Right cardiac atrium (tissue), 5 donors: ENCODE measurements at regions not wholly inside any gene's neighbourhood (a gene's known extent, or its start where the extent isn't known, plus 50 kb on each side); places are given as distances from the start of the nearest gene placed in this dataset.

Source experiments
- ATAC-seq, 2 donors: fragments of 200-7000 bp; cut with Tn5 transposase; one replicate each; pipeline versions ENCODE4 v1.8.0 to v1.9.1; 2020; ENCODE audit warnings: moderate library complexity in 2 of 2, mild to moderate bottlenecking in 1 of 2
- DNase-seq, 3 donors: peaks; one replicate each; pipeline ENCODE4 v3.0.0-alpha.2; 2020
- H3K27ac ChIP-seq: one replicate; pipeline ENCODE4 v1.5.1; 2013; ENCODE audit warnings: mild to moderate bottlenecking, low read length, control low read depth, moderate library complexity
- H3K27me3 ChIP-seq: one replicate; pipeline ENCODE4 v1.6.1; 2013; ENCODE audit not compliant: control insufficient read depth, insufficient read depth
- H3K4me1 ChIP-seq: one replicate; pipeline ENCODE4 v1.6.1; 2013; ENCODE audit warnings: low read length; ENCODE audit not compliant: control insufficient read depth, insufficient read depth
- H3K4me3 ChIP-seq: one replicate; pipeline ENCODE4 v1.5.1; 2013; ENCODE audit warnings: low read length, control low read depth
- H3K9me3 ChIP-seq: one replicate; pipeline ENCODE4 v1.6.1; 2013; ENCODE audit warnings: low read length; ENCODE audit not compliant: control insufficient read depth
- WGBS: extraction: QIAGEN DNeasy Blood & Tissue Kit; methylation state at CpG from one replicate; pipeline ENCODE4 v1.1.7; 2013; 5-methylcytosine and 5-hydroxymethylcytosine counted together
- intact Hi-C, 4 donors: fragments of 100-400 bp; cut with DNase I; formaldehyde crosslinking; loops; one replicate each; pipeline versions ENCODE4 v1.11.0 to v1.14.0; 2022 to 2023
- donor health status: healthy with polysubstance abuse.
- donor health status: DM: no; HTN: yes; CAD: no.
- donor health status: DM: no; HTN: no; CAD: no.
- donor health status: DM: no; HTN: yes; CAD: no; lungs with severe emphysema.
- donor health status: DM: yes; HTN: yes; CAD: no.

GRCh38 chr12:77372494-77372893 lies 307.1 kb upstream of the E2F7 start:
- DNase-seq: no peak
- Histone ChIP-seq H3K9me3 (no peaks in the 10 kb centered on the region), H3K4me1 (no peaks in the 10 kb centered on the region), H3K27ac (no peak overlapping the region), H3K4me3 (no peak overlapping the region), H3K27me3 (no peaks in the 10 kb centered on the region)
- WGBS: 79% methylated on average over 1 of the region's 1 CpG
- no peak for ATAC-seq
- intact Hi-C loops: no loop called here

DNA sequence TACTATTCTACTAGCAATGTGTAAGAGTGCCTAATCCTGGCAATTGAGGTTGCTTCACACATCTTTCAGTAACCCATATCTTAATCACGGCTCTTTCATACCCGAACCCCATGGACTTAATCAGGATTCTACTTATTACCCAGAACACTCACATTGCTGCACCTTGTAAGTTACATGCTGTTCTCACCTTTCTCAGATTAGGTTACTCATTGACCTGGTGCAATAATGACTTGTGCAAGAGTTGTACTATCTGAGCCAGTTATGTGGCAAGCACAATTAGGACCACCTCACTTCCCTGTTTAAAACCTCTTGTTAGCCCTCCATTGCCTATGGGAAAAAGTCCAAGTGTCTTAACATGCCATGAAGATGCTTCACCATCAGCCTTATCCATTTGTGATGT lies 306.7 kb upstream of the E2F7 start:
- DNase-seq: no peak
- Histone ChIP-seq H3K4me1 (no peaks in the 10 kb centered on the region), H3K9me3 (no peaks in the 10 kb centered on the region), H3K4me3 (no peak overlapping the region), H3K27ac (no peak overlapping the region), H3K27me3 (no peaks in the 10 kb centered on the region)
- whole genome bisulfite sequencing: 81% methylated on average over 2 of the region's 2 CpGs
- no peak for ATAC-seq
- intact Hi-C loops: no loop called here

DNA sequence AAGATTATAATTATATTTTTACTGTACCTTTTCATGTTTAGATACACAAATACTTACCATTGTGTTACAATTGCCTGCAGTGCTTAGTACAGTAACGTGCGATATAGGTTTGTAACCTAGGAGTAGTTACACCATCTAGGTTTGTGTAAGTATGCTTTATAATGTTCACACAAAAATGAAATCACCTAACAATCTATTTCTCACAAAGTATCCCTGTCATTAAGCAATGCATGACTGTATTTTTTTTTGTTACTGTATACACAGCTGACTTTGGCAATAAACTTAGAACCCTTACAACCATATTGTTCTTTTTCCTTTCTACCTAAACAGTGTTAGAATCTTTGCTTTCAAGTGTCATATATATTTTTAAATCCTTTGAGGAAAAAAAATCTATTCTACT lies 303.0 kb upstream of the E2F7 start:
- ATAC-seq (no peak), DNase-seq (no peak)
- Histone ChIP-seq H3K4me1 (peaks cover 3% of the 10 kb centered on the region), H3K27me3 (no peaks in the 10 kb centered on the region), H3K9me3 (no peaks in the 10 kb centered on the region), H3K4me3 (no peak overlapping the region), H3K27ac (no peak overlapping the region)
- intact Hi-C loops: no loop called here
- 94% methylated on average over 2 of the region's 2 CpGs for WGBS

DNA sequence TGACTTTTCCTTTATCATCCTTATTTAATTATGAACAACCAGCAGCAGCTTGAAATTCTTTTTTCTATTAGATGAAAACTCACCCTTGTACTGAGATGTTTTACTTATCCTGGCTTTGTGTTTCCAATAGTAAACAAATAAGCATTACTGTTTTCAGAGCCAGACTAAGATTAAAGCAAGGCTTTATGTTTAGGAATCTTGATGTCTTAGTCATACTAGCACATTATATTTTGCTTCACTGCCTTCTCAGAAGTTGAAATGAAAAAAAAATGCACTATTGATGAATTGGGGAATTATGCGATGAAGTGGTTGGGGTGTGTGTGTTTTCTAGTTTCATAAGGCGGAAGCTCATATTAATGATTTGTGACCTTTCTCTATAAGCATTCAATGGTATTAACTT lies 301.2 kb upstream of the E2F7 start:
- 92% methylated on average over 2 of the region's 2 CpGs for WGBS
- no peak for DNase-seq

DNA sequence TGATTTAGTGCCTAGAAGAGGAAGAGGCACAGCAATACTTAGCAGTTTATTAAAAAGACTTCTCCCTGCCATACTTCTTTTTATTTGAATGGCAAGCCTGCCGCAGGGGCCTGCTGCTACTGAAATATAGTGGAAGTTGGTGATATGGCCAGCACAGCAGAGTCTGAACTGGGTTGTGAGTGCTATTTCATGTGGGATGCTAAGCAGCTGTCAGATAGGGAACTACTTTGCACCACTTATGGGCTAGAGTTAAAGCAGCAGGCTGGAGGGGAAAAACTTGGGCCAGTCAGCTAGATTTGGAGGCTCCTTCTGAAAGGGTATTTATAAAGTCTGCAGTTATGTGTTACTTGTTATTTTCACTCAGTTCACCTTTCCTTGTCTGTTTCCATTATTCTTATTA lies 299.0 kb upstream of the E2F7 start:
- ATAC-seq: no peak
- Histone ChIP-seq H3K4me1 (peaks cover 3% of the 10 kb centered on the region), H3K27me3 (no peaks in the 10 kb centered on the region), H3K27ac (no peak overlapping the region), H3K9me3 (no peaks in the 10 kb centered on the region), H3K4me3 (no peak overlapping the region)
- WGBS: 78% methylated on average over 1 of the region's 1 CpG
- intact Hi-C loops: no loop called here
- no peak for DNase-seq

More for the DNA sequence above, 301.2 kb upstream of the E2F7 start:
- Histone ChIP-seq H3K9me3 (no peaks in the 10 kb centered on the region), H3K27ac (no peak overlapping the region), H3K4me1 (peaks cover 3% of the 10 kb centered on the region), H3K27me3 (no peaks in the 10 kb centered on the region), H3K4me3 (no peak overlapping the region)
- no peak for ATAC-seq
- intact Hi-C loops: no loop called here

DNA sequence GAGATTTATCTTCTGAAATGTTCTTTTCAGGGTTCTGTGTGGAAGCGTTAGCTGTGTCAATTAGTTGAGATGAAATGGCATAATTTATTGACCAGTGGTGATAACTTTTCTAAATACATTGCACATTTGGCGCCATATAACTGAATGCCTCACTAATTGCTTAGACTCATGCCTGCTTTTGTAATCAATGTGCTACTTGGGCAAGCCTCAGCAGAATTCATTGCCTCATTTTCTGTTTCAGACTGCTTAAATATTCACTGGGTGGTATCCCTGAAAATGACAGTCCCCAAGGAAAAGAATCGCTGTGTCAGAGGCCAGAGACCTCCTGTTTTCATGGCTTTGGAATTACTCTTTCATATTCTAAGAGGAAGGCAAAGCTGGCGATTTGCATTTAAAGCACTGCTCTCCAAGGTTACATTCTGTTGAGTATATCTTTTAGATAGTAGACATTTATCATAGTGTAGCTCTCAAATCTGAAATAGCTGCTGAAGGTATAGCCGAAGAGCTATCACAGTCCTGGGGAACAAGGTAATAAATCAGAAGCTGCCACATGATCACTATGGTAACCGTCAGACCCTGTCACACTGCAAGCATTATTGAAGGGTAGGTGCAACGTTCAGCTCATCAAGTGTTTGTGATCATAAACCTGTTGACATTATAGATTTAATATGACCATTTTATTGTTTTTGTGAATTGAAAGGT lies 297.3 kb upstream of the E2F7 start:
- no peak overlapping the region for H3K27ac ChIP-seq
- H3K4me1 ChIP-seq: peaks cover 3% of the 10 kb centered on the region
- H3K27me3 ChIP-seq: no peaks in the 10 kb centered on the region
- DNase-seq: no peak
- intact Hi-C loops: no loop called here
- 68% methylated on average over 7 of the region's 7 CpGs for WGBS
- no peak for ATAC-seq
- H3K9me3 ChIP-seq: no peaks in the 10 kb centered on the region
- no peak overlapping the region for H3K4me3 ChIP-seq

- no peak for ATAC-seq
- Histone ChIP-seq H3K27me3 (no peaks in the 10 kb centered on the region), H3K9me3 (no peaks in the 10 kb centered on the region), H3K4me1 (no peaks in the 10 kb centered on the region), H3K27ac (no peak overlapping the region), H3K4me3 (no peak overlapping the region)
- DNase-seq: no peak
- intact Hi-C loops: no loop called here
- 89% methylated on average over 6 of the region's 6 CpGs for WGBS
Measured at GRCh38 chr12:77357655-77358054, 292.3 kb upstream of the E2F7 start.

DNA sequence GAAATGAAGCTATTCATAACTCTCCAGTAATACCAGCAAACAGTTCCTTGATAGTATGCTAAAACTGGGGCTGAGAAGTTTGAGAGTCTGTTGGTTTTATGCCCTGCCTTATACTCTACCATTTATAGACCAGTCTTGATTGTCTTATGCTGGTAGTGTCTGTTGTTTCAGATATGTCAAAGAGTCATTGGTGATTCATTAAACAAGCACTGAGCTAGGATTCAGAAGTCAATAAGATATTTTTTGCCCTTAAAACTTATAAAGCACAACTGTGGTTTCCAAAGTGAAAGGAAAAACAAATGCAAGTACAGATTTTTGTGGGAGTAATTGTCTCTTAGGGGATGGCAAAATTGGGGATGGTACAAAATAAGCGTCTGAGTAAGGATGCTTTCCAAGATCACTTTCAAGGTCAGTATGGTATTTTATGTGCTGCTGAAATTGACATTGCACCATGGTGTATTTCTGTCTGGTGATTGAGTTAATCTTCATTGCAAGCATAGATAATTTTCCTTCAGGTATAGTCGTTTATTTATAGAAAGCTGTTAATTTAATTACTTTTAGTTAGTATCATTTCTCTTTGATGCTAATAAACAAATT lies 289.5 kb upstream of the E2F7 start:
- DNase-seq (no peak), ATAC-seq (no peak)
- Histone ChIP-seq H3K27ac (no peak overlapping the region), H3K27me3 (no peaks in the 10 kb centered on the region), H3K9me3 (no peaks in the 10 kb centered on the region), H3K4me1 (no peaks in the 10 kb centered on the region), H3K4me3 (no peak overlapping the region)
- intact Hi-C loops: no loop called here
- 49% methylated on average over 2 of the region's 2 CpGs for WGBS

- Histone ChIP-seq H3K27me3 (no peaks in the 10 kb centered on the region), H3K27ac (no peak overlapping the region), H3K4me3 (no peak overlapping the region), H3K4me1 (no peaks in the 10 kb centered on the region), H3K9me3 (no peaks in the 10 kb centered on the region)
- ATAC-seq (no peak), DNase-seq (no peak)
- WGBS: 32% methylated on average over 1 of the region's 1 CpG
- intact Hi-C loops: no loop called here
Measured at GRCh38 chr12:77352946-77353345, 287.6 kb upstream of the E2F7 start.

- ATAC-seq: no peak
- intact Hi-C loops: no loop called here
Measured at GRCh38 chr12:77351860-77352259, 286.5 kb upstream of the E2F7 start.

DNA sequence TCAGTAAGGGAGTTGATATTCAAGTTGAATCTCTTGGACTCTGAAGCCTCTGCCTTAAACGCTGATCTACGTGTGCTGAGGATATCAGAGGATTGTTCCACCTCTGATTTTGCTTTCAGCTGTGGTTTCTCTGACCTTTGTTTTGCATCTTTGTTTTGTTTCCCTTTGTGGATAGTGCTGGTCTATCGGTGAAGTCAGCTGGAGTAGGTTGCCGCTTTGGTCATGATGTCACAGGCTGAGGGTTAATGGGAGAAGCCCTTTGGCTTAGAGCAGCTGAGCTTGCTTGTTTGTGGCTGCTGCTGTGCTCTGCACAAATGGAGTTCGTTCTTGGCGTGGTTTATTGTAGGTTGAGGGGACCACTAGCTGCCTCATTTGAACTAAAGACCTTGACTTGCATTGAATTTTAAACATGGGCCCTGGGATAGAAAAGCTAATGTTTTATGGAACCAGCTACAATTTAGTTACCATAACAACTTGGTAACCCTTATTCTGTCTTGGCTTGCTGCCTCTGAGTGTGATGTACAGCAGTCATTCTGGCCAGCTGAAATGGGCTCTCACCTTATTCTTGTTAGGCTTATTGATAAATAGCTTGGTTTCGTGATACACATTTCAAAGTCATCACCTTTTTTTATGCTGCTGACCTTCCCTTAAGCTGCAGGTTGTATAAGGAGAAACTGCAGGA lies 284.5 kb upstream of the E2F7 start:
- Histone ChIP-seq H3K27ac (no peak overlapping the region), H3K4me1 (no peaks in the 10 kb centered on the region), H3K4me3 (no peak overlapping the region), H3K9me3 (no peaks in the 10 kb centered on the region), H3K27me3 (no peaks in the 10 kb centered on the region)
- intact Hi-C loops: no loop called here
- 73% methylated on average over 7 of the region's 7 CpGs for WGBS
- ATAC-seq (peak in 1 of 2 donors; percentile 52), DNase-seq (no peak)

More at GRCh38 chr12:77351860-77352259, 286.5 kb upstream of the E2F7 start:
- Histone ChIP-seq H3K4me3 (no peak overlapping the region), H3K9me3 (no peaks in the 10 kb centered on the region), H3K27me3 (no peaks in the 10 kb centered on the region), H3K4me1 (no peaks in the 10 kb centered on the region), H3K27ac (no peak overlapping the region)
- DNase-seq: no peak
